GM23338 (cell line): ENCODE measurements at regions not wholly inside any gene's neighbourhood (a gene's known extent, or its start where the extent isn't known, plus 50 kb on each side); places are given as distances from the start of the nearest gene placed in this dataset.

Experiments used
- ATAC-seq: fragments of 200-7000 bp; cut with Tn5 transposase; 3 replicates; pipeline ENCODE4 v1.9.1; 2020
- DNase-seq: peaks from one replicate; pipeline ENCODE4 v3.0.0-alpha.2; 2015; ENCODE audit warnings: low spot score
- H2AFZ ChIP-seq: fragments of 200-600 bp; sonication (generic); 2 replicates; pipeline ENCODE4 v1.8.0; 2016; ENCODE audit warnings: antibody characterized with exemption, mild to moderate bottlenecking, moderate library complexity
- H3F3A ChIP-seq: fragments of 200-600 bp; sonication (generic); replicated peaks from 2 replicates; pipeline ENCODE4 v1.8.0; 2017; ENCODE audit warnings: antibody characterized with exemption, mixed run types, low read depth
- H3K27ac ChIP-seq: fragments of 200-600 bp; sonication (generic); 2 replicates; pipeline ENCODE4 v1.6.1; 2016; ENCODE audit warnings: low read depth
- H3K27me3 ChIP-seq: fragments of 200-600 bp; sonication (generic); 2 replicates; pipeline ENCODE4 v1.8.0; 2016; ENCODE audit warnings: mild to moderate bottlenecking, mixed run types, moderate library complexity; ENCODE audit not compliant: insufficient read depth
- H3K36me3 ChIP-seq: fragments of 200-600 bp; sonication (generic); 2 replicates; pipeline ENCODE4 v1.8.0; 2016; ENCODE audit warnings: mild to moderate bottlenecking; ENCODE audit not compliant: insufficient read depth
- H3K4me1 ChIP-seq: fragments of 200-600 bp; sonication (generic); 2 replicates; pipeline ENCODE4 v1.8.0; 2016; ENCODE audit warnings: mild to moderate bottlenecking, moderate library complexity; ENCODE audit not compliant: insufficient read depth
- H3K4me2 ChIP-seq: fragments of 200-600 bp; sonication (generic); 2 replicates; pipeline ENCODE4 v1.7.1; 2017; ENCODE audit warnings: mixed run types
- H3K4me3 ChIP-seq: fragments of 200-600 bp; sonication (generic); 2 replicates; pipeline ENCODE4 v1.6.1; 2016; ENCODE audit warnings: mixed run types
- H3K79me2 ChIP-seq: fragments of 200-600 bp; sonication (generic); replicated peaks from 2 replicates; pipeline ENCODE4 v1.8.0; 2017; ENCODE audit warnings: mild to moderate bottlenecking; ENCODE audit not compliant: insufficient read depth
- H3K9me2 ChIP-seq: fragments of 200-600 bp; sonication (generic); 2 replicates; pipeline ENCODE4 v1.8.0; 2017; ENCODE audit not compliant: insufficient read depth
- H4K20me1 ChIP-seq: fragments of 200-600 bp; sonication (generic); replicated peaks from 2 replicates; pipeline ENCODE4 v1.8.0; 2017; ENCODE audit warnings: mild to moderate bottlenecking; ENCODE audit not compliant: insufficient read depth
- H3K27ac Mint-ChIP-seq: 2 replicates; pipeline ENCODE4 v1.8.0; 2020; ENCODE audit warnings: inconsistent platforms, mild to moderate bottlenecking, moderate library complexity, mixed read lengths
- H3K27me3 Mint-ChIP-seq: 3 replicates; pipeline ENCODE4 v1.8.0; 2022; ENCODE audit warnings: low read depth, mild to moderate bottlenecking, moderate library complexity, mixed read lengths, inconsistent platforms; ENCODE audit not compliant: insufficient read depth, poor library complexity
- H3K36me3 Mint-ChIP-seq: 3 replicates; pipeline ENCODE4 v1.8.0; 2021; ENCODE audit warnings: low read depth, mild to moderate bottlenecking, inconsistent platforms, moderate library complexity, mixed read lengths
- H3K4me1 Mint-ChIP-seq: 3 replicates; pipeline ENCODE4 v1.8.0; 2020; ENCODE audit warnings: mild to moderate bottlenecking, inconsistent platforms, mixed read lengths
- H3K4me3 Mint-ChIP-seq: 3 replicates; pipeline ENCODE4 v1.8.0; 2021; ENCODE audit warnings: moderate library complexity, mild to moderate bottlenecking, inconsistent platforms, mixed read lengths
- H3K9me3 Mint-ChIP-seq: 3 replicates; pipeline ENCODE4 v1.8.0; 2020; ENCODE audit warnings: moderate library complexity, mild to moderate bottlenecking, inconsistent platforms, mixed read lengths
- CREB1 ChIP-seq: fragments of 250-450 bp; sonication (Bioruptor Pico); IDR thresholded peaks from 2 replicates; pipeline ENCODE4 v1.5.0; 2020; ENCODE audit warnings: low read depth, mild to moderate bottlenecking, moderate library complexity
- CTCF ChIP-seq, 2 experiments: fragments of 200-600 bp in 1 of 2; sonication (generic) in 1 of 2; conservative IDR thresholded peaks; 2 replicates each; pipeline versions ENCODE4 v1.5.1 to v1.6.1; 2016 to 2017; ENCODE audit warnings: antibody characterized with exemption in 2 of 2, low read depth in 2 of 2, mild to moderate bottlenecking in 2 of 2, moderate library complexity in 1 of 2
- EZH2 ChIP-seq: fragments of 200-600 bp; sonication (generic); IDR thresholded peaks from one replicate; pipeline ENCODE4 v1.8.0; 2017; ENCODE audit warnings: antibody characterized with exemption, mild to moderate bottlenecking, low read depth; ENCODE audit not compliant: unreplicated experiment
- EZH2phosphoT487 ChIP-seq: fragments of 200-600 bp; sonication (generic); IDR thresholded peaks from one replicate; pipeline ENCODE4 v1.8.1; 2018; ENCODE audit warnings: antibody characterized with exemption; ENCODE audit not compliant: unreplicated experiment
- JUNB ChIP-seq: IDR thresholded peaks from one replicate; pipeline ENCODE4 v1.6.1; 2016; ENCODE audit warnings: antibody characterized with exemption; ENCODE audit not compliant: unreplicated experiment
- NANOG ChIP-seq: IDR thresholded peaks from 2 replicates; pipeline ENCODE4 v1.6.1; 2016; ENCODE audit warnings: antibody characterized with exemption, borderline replicate concordance
- POLR2AphosphoS5 ChIP-seq: IDR thresholded peaks from 2 replicates; pipeline ENCODE4 v1.6.1; 2016; ENCODE audit warnings: antibody characterized with exemption, low read depth
- REST ChIP-seq: IDR thresholded peaks from one replicate; pipeline ENCODE4 v1.6.1; 2018; ENCODE audit warnings: antibody characterized with exemption; ENCODE audit not compliant: unreplicated experiment
- STAT1 ChIP-seq: IDR thresholded peaks from one replicate; pipeline ENCODE4 v1.6.1; 2016; ENCODE audit warnings: antibody characterized with exemption; ENCODE audit not compliant: unreplicated experiment
- ZNF114 ChIP-seq: fragments of 250-450 bp; sonication (Bioruptor Pico); IDR thresholded peaks from 2 replicates; pipeline ENCODE4 v1.5.0; 2020; ENCODE audit warnings: mild to moderate bottlenecking, moderate library complexity
- ZNF331 ChIP-seq: fragments of 250-450 bp; sonication (Bioruptor Pico); IDR thresholded peaks from 2 replicates; pipeline ENCODE4 v1.5.0; 2020; ENCODE audit warnings: low read depth, mild to moderate bottlenecking, moderate library complexity
- TF ChIP-seq, protein P1 (sequence below): fragments of 250-450 bp; sonication (Bioruptor Pico); IDR thresholded peaks from 2 replicates; pipeline ENCODE4 v1.5.0; 2020; ENCODE audit warnings: mild to moderate bottlenecking, moderate library complexity
- TF ChIP-seq, protein P2 (sequence below): IDR thresholded peaks from 2 replicates; pipeline ENCODE4 v1.6.1; 2016; ENCODE audit warnings: antibody characterized with exemption

- no peaks in the 10 kb centered on the region for H3K4me1 Mint-ChIP-seq
- Histone ChIP-seq H3K4me2 (no peak overlapping the region), H3K36me3 (no peaks in the 10 kb centered on the region), H4K20me1 (no peaks in the 10 kb centered on the region), H2AFZ (no peak overlapping the region), H3K4me3 (no peak overlapping the region), H3K9me2 (peaks cover 9% of the 10 kb centered on the region; the same call in 1 of the 2 replicates), H3F3A (no peaks in the 10 kb centered on the region), H3K79me2 (no peaks in the 10 kb centered on the region), H3K27me3 (no peaks in the 10 kb centered on the region), H3K27ac (no peak overlapping the region), H3K4me1 (no peaks in the 10 kb centered on the region)
- no peak for ATAC-seq
- no peak for DNase-seq
- peaks cover 2% of the 10 kb centered on the region for H3K27me3 Mint-ChIP-seq
- H3K27ac Mint-ChIP-seq, result no peak overlapping the region
- H3K4me3 Mint-ChIP-seq, result no peak overlapping the region
- H3K9me3 Mint-ChIP-seq, result peaks cover 17% of the 10 kb centered on the region
- TF ChIP-seq EZH2phosphoT487, result no peak
- TF ChIP-seq, protein P1, sequence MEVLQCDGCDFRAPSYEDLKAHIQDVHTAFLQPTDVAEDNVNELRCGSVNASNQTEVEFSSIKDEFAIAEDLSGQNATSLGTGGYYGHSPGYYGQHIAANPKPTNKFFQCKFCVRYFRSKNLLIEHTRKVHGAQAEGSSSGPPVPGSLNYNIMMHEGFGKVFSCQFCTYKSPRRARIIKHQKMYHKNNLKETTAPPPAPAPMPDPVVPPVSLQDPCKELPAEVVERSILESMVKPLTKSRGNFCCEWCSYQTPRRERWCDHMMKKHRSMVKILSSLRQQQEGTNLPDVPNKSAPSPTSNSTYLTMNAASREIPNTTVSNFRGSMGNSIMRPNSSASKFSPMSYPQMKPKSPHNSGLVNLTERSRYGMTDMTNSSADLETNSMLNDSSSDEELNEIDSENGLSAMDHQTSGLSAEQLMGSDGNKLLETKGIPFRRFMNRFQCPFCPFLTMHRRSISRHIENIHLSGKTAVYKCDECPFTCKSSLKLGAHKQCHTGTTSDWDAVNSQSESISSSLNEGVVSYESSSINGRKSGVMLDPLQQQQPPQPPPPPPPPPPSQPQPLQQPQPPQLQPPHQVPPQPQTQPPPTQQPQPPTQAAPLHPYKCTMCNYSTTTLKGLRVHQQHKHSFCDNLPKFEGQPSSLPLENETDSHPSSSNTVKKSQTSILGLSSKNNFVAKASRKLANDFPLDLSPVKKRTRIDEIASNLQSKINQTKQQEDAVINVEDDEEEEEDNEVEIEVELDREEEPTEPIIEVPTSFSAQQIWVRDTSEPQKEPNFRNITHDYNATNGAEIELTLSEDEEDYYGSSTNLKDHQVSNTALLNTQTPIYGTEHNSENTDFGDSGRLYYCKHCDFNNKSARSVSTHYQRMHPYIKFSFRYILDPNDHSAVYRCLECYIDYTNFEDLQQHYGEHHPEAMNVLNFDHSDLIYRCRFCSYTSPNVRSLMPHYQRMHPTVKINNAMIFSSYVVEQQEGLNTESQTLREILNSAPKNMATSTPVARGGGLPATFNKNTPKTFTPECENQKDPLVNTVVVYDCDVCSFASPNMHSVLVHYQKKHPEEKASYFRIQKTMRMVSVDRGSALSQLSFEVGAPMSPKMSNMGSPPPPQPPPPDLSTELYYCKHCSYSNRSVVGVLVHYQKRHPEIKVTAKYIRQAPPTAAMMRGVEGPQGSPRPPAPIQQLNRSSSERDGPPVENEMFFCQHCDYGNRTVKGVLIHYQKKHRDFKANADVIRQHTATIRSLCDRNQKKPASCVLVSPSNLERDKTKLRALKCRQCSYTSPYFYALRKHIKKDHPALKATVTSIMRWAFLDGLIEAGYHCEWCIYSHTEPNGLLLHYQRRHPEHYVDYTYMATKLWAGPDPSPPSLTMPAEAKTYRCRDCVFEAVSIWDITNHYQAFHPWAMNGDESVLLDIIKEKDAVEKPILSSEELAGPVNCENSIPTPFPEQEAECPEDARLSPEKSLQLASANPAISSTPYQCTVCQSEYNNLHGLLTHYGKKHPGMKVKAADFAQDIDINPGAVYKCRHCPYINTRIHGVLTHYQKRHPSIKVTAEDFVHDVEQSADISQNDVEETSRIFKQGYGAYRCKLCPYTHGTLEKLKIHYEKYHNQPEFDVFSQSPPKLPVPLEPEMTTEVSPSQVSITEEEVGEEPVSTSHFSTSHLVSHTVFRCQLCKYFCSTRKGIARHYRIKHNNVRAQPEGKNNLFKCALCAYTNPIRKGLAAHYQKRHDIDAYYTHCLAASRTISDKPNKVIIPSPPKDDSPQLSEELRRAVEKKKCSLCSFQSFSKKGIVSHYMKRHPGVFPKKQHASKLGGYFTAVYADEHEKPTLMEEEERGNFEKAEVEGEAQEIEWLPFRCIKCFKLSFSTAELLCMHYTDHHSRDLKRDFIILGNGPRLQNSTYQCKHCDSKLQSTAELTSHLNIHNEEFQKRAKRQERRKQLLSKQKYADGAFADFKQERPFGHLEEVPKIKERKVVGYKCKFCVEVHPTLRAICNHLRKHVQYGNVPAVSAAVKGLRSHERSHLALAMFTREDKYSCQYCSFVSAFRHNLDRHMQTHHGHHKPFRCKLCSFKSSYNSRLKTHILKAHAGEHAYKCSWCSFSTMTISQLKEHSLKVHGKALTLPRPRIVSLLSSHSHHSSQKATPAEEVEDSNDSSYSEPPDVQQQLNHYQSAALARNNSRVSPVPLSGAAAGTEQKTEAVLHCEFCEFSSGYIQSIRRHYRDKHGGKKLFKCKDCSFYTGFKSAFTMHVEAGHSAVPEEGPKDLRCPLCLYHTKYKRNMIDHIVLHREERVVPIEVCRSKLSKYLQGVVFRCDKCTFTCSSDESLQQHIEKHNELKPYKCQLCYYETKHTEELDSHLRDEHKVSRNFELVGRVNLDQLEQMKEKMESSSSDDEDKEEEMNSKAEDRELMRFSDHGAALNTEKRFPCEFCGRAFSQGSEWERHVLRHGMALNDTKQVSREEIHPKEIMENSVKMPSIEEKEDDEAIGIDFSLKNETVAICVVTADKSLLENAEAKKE, result no peak
- no peak for TF ChIP-seq ZNF114
- TF ChIP-seq REST, result no peak
- no peak for TF ChIP-seq CREB1
- TF ChIP-seq JUNB, result no peak
- TF ChIP-seq, protein P2, sequence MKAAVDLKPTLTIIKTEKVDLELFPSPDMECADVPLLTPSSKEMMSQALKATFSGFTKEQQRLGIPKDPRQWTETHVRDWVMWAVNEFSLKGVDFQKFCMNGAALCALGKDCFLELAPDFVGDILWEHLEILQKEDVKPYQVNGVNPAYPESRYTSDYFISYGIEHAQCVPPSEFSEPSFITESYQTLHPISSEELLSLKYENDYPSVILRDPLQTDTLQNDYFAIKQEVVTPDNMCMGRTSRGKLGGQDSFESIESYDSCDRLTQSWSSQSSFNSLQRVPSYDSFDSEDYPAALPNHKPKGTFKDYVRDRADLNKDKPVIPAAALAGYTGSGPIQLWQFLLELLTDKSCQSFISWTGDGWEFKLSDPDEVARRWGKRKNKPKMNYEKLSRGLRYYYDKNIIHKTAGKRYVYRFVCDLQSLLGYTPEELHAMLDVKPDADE, result no peak
- no peak for TF ChIP-seq STAT1
- no peak for TF ChIP-seq ZNF331 (CRISPR knock-in tag)
- TF ChIP-seq NANOG, result no peak
- no peak for TF ChIP-seq CTCF (conservative IDR thresholded peaks at IDR 0.05; ENCODE audit: low read depth in 2 of 2)
- TF ChIP-seq POLR2AphosphoS5, result no peak
- TF ChIP-seq EZH2, result no peak
- H3K36me3 Mint-ChIP-seq, result no peaks in the 10 kb centered on the region
Measured at GRCh38 chr5:133727636-133728035, 115.3 kb upstream of the FSTL4 start.
